SK-N-MC (cell line): ENCODE measurements at regions not wholly inside any gene's neighbourhood (a gene's known extent, or its start where the extent isn't known, plus 50 kb on each side); places are given as distances from the start of the nearest gene placed in this dataset.

Experiments
- DNase-seq: peaks from one replicate; pipeline ENCODE4 v3.0.0-alpha.2; 2011; ENCODE audit warnings: low read depth, low spot score
- H3K27ac ChIP-seq: fragments of 200-600 bp; sonication (generic); 2 replicates; pipeline ENCODE4 v1.5.1; 2016; ENCODE audit warnings: mixed run types
- H3K36me3 ChIP-seq: fragments of 200-600 bp; sonication (generic); 2 replicates; pipeline ENCODE4 v1.6.1; 2017; ENCODE audit warnings: antibody characterized with exemption, low read length, mixed read lengths; ENCODE audit not compliant: insufficient read depth
- H3K4me3 ChIP-seq: fragments of 200-600 bp; sonication (generic); 2 replicates; pipeline ENCODE4 v1.5.1; 2016
- H3K9ac ChIP-seq: fragments of 200-600 bp; sonication (generic); 2 replicates; pipeline ENCODE4 v1.8.0; 2017; ENCODE audit warnings: mixed run types, mixed read lengths; ENCODE audit not compliant: insufficient read length
- H3K9me3 ChIP-seq: fragments of 200-600 bp; sonication (generic); 2 replicates; pipeline ENCODE4 v1.6.1; 2017; ENCODE audit warnings: low read depth, mild to moderate bottlenecking, antibody characterized with exemption, low read length, moderate library complexity, mixed read lengths
- EZH2 ChIP-seq: fragments of 200-600 bp; sonication (generic); IDR thresholded peaks from one replicate; pipeline ENCODE4 v1.6.1; 2017; ENCODE audit warnings: antibody characterized with exemption
- FOXP2 ChIP-seq: optimal IDR thresholded peaks from 2 replicates; pipeline ENCODE3; 2011; ENCODE audit warnings: mild to moderate bottlenecking, moderate library complexity; ENCODE audit not compliant: insufficient read depth; ENCODE audit errors: extremely low read length, control extremely low read depth
- POLR2AphosphoS5 ChIP-seq: IDR thresholded peaks from 2 replicates; pipeline ENCODE4 v1.6.1; 2012; ENCODE audit warnings: mild to moderate bottlenecking, low read depth, low read length, borderline replicate concordance

GRCh38 chr12:118575730-118576129 lies 199.4 kb downstream of the SUDS3 start:
- no peak for TF ChIP-seq POLR2AphosphoS5
- no peak for TF ChIP-seq EZH2
- no peak for TF ChIP-seq FOXP2
- no peak overlapping the region for H3K27ac ChIP-seq
- no peak overlapping the region for H3K4me3 ChIP-seq
- H3K9ac ChIP-seq = no peak overlapping the region
- no peaks in the 10 kb centered on the region for H3K9me3 ChIP-seq
- DNase-seq = no peak
- H3K36me3 ChIP-seq = no peaks in the 10 kb centered on the region

- Histone ChIP-seq H3K4me3 (no peak overlapping the region), H3K9ac (no peak overlapping the region), H3K36me3 (no peaks in the 10 kb centered on the region), H3K27ac (no peak overlapping the region), H3K9me3 (no peaks in the 10 kb centered on the region)
- TF ChIP-seq FOXP2 (no peak), POLR2AphosphoS5 (no peak), EZH2 (no peak)
- no peak for DNase-seq
Measured at GRCh38 chr12:118581371-118581770, 205.0 kb downstream of the SUDS3 start.

GRCh38 chr12:118582863-118583262 lies 206.5 kb downstream of the SUDS3 start:
- Histone ChIP-seq H3K27ac (no peak overlapping the region), H3K36me3 (no peaks in the 10 kb centered on the region), H3K4me3 (no peak overlapping the region), H3K9ac (no peak overlapping the region), H3K9me3 (no peaks in the 10 kb centered on the region)
- TF ChIP-seq POLR2AphosphoS5 = no peak
- no peak for TF ChIP-seq EZH2
- TF ChIP-seq FOXP2 = no peak
- no peak for DNase-seq

GRCh38 chr12:118586433-118586832 lies 210.1 kb downstream of the SUDS3 start:
- no peaks in the 10 kb centered on the region for H3K36me3 ChIP-seq
- H3K9me3 ChIP-seq = no peaks in the 10 kb centered on the region
- no peak for DNase-seq
- H3K4me3 ChIP-seq = no peak overlapping the region
- no peak overlapping the region for H3K9ac ChIP-seq
- TF ChIP-seq FOXP2 (no peak), EZH2 (no peak), POLR2AphosphoS5 (no peak)
- H3K27ac ChIP-seq = no peak overlapping the region

GRCh38 chr12:118589162-118589561 lies 212.8 kb downstream of the SUDS3 start:
- Histone ChIP-seq H3K9me3 (no peaks in the 10 kb centered on the region), H3K4me3 (no peak overlapping the region), H3K9ac (no peak overlapping the region), H3K36me3 (no peaks in the 10 kb centered on the region), H3K27ac (no peak overlapping the region)
- TF ChIP-seq POLR2AphosphoS5 (no peak), EZH2 (no peak), FOXP2 (no peak)
- DNase-seq = no peak

- H3K9me3 ChIP-seq = no peaks in the 10 kb centered on the region
- TF ChIP-seq EZH2 (no peak), POLR2AphosphoS5 (no peak), FOXP2 (no peak)
- DNase-seq = no peak
- no peaks in the 10 kb centered on the region for H3K36me3 ChIP-seq
- no peak overlapping the region for H3K27ac ChIP-seq
- H3K9ac ChIP-seq = no peak overlapping the region
- no peak overlapping the region for H3K4me3 ChIP-seq
Measured at GRCh38 chr12:118590406-118591150, 214.2 kb downstream of the SUDS3 start.

GRCh38 chr12:118603610-118604361 lies 227.4 kb downstream of the SUDS3 start:
- H3K9ac ChIP-seq = no peak overlapping the region
- DNase-seq = no peak
- no peaks in the 10 kb centered on the region for H3K36me3 ChIP-seq
- TF ChIP-seq POLR2AphosphoS5 = no peak
- TF ChIP-seq FOXP2 = no peak
- no peak for TF ChIP-seq EZH2
- no peak overlapping the region for H3K4me3 ChIP-seq
- no peaks in the 10 kb centered on the region for H3K9me3 ChIP-seq
- H3K27ac ChIP-seq = no peak overlapping the region

- H3K4me3 ChIP-seq = no peak overlapping the region
- TF ChIP-seq FOXP2 (no peak), EZH2 (no peak), POLR2AphosphoS5 (no peak)
- no peak overlapping the region for H3K9ac ChIP-seq
- no peak for DNase-seq
- H3K9me3 ChIP-seq = no peaks in the 10 kb centered on the region
- no peak overlapping the region for H3K27ac ChIP-seq
- H3K36me3 ChIP-seq = no peaks in the 10 kb centered on the region
Measured at GRCh38 chr12:118606690-118607089, 230.3 kb downstream of the SUDS3 start.

- DNase-seq = no peak
Measured at GRCh38 chr12:118607831-118608230, 231.5 kb downstream of the SUDS3 start.

More at GRCh38 chr12:118607831-118608230, 231.5 kb downstream of the SUDS3 start:
- H3K27ac ChIP-seq = no peak overlapping the region
- H3K9me3 ChIP-seq = no peaks in the 10 kb centered on the region
- H3K4me3 ChIP-seq = no peak overlapping the region
- no peak for TF ChIP-seq EZH2
- TF ChIP-seq POLR2AphosphoS5 = no peak
- no peak for TF ChIP-seq FOXP2
- H3K9ac ChIP-seq = no peak overlapping the region
- H3K36me3 ChIP-seq = no peaks in the 10 kb centered on the region
